HG03196 (cell line): ENCODE measurements at regions not wholly inside any gene's neighbourhood (a gene's known extent, or its start where the extent isn't known, plus 50 kb on each side); places are given as distances from the start of the nearest gene placed in this dataset.
"Not testable (repeated sequence)": the region's sequence is repeated elsewhere in the genome, so short reads cannot be mapped to it uniquely, and the experiment has no call there.

Experiments
- ATAC-seq: cut with Tn5 transposase; IDR thresholded peaks from one replicate; pipeline ENCODE4 v1.9.1; 2021; ENCODE audit not compliant: unreplicated experiment

DNA sequence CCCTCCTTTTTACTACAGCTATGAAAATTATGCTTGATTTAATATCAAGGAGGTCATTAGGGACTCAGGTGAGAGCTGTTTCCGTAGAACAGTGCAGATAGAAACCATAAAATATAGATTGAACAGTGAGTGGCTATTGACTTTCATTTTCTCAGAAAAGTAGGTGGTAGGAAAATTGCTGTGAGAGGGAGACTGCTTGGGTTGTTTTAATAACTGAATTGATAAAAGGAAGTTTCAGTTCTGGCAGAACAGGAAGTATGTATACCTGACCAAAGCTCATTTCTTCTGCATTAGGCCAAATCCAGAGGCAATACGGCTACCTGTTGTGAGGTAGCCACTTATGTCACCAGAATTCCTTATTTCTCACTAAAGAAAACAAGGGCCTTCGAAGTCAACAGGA is 761.7 kb upstream of the ARRDC3 start:
- ATAC-seq, result no peak

DNA sequence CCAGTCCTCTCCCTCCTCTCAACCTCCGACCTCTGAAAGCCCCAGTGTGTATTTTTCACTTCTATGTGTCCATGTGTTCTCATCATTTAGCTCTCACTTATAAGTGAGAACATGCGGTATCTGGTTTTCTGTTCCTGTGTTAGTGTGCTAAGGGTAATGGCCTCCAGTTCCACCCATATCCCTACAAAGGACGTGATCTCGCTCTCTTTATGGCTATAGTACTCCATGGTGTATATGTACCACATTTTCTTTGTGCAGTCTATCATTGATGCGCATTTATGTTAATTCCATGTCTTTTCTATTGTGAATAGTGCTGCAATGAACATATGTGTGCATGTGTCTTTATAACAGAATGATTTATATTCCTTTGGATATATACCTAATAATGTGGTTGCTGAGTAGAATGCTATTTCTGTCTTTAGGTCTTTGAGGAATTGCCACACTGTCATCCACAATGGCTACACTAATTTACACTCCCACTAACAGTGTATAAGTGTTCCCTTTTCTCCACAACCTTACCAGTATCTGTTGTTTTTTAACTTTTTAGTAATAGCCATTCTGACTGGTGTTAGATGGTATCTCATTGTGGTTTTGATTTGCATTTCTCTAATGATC is 749.3 kb upstream of the ARRDC3 start:
- not testable (repeated sequence) for ATAC-seq

DNA sequence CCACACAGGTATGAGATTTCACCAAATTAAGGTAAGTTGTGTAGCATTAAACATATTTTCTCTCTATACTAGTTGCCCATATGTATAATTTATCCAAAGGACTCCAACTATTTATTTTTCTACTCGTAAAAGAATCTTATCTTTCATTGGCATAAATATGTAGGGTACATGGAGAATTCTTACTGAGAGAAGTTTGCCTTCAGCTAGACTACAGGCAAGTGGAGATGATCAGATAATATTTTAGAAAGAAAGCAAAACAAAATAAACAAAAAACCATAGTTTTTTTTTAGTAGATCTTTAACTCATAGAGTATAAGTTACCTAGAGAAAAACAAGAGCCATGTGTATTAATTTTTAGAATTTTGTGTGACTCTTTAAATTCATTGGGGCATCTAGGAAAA is 743.1 kb upstream of the ARRDC3 start:
- no peak for ATAC-seq

DNA sequence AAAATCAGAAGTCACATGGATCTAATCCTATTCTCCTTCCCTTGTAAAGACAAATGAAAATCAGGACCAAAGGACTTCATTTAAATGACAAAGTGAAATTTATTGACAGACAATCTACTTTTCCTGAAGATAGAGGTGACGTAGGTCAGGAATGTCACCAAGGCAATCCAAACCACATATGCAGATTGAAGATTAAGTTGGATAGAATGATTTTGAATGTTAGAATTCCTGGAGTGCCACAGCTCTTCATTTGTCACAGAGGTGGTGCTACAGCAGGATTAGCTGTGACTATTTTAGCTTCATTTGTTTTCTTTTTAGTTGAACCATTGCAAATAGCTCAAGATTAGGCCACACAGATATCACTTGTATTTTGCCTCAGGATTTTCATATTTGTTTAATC is 736.0 kb upstream of the ARRDC3 start:
- no peak for ATAC-seq

DNA sequence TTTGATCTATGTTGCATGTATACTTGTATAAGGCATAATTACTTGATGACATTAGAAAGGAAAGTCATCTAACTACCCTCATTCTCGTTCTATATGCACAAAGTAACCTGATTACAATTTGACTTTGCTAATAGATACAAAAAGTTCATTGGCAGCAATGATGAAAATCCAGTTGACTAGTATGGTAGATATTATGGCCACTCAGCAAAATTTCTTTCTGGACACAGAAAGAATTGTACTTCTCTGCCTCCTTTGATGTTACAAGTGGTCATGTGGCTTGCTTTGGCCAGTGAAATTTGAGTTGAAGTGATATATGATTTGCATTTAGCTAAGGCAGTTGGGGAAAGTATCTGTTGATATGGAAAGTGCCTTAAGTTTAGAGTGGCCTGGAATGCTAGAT is 723.7 kb upstream of the ARRDC3 start:
- no peak for ATAC-seq

DNA sequence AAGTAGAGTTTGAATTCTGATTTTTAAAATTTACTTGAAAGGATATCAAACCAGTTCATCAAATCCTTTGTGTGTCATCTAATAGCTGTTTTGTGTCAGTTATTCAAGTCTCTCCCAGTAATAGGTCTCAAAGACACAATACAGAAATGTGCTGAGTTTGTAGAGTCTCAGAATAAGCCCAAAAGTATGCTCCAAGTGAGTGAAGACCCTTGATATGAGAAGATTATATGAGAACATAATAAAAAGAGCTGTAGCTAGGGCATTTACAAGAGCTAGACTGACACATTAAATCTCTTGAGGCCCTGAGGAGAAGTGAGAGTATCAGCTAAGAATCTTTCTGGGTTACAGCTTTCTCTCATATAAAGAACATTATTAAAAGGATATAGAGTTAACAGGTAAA is 721.0 kb upstream of the ARRDC3 start:
- no peak for ATAC-seq

DNA sequence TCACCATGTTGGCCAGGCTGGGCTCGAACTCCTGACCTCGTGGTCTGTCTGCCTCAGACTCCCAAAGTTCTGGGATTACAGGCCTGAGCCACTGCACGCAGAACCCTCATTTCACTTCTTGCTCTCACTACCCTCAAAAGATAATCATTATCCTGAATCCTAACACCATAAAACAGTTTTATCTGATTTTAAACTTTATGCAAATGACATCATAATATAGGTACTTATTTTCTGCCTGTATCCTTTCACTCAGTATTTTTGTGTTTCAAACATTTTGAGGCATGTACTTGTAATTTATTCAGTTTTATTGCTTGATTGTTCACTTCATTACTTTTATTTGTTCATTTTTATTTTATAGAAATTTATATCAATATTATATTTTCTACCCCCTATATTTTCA is 719.2 kb upstream of the ARRDC3 start:
- no peak for ATAC-seq

DNA sequence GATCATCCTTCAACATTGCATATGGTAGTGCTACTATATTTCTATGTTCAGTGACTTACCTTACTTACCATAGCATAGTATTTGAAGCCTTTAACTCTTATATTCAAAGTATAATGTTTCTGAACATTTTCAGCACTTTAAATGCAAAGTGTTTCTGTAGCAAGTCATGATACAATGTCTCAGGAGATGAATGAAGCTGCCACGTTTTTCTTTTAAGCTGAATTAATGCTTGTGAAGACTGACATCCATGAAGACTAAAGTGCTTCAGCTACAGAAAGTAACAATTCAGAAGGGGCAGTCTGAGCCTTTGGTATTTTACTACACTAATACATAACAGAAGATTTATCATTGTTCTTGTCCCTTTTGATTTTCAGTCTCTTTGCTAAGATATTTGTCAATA is 709.1 kb upstream of the ARRDC3 start:
- ATAC-seq, result no peak

DNA sequence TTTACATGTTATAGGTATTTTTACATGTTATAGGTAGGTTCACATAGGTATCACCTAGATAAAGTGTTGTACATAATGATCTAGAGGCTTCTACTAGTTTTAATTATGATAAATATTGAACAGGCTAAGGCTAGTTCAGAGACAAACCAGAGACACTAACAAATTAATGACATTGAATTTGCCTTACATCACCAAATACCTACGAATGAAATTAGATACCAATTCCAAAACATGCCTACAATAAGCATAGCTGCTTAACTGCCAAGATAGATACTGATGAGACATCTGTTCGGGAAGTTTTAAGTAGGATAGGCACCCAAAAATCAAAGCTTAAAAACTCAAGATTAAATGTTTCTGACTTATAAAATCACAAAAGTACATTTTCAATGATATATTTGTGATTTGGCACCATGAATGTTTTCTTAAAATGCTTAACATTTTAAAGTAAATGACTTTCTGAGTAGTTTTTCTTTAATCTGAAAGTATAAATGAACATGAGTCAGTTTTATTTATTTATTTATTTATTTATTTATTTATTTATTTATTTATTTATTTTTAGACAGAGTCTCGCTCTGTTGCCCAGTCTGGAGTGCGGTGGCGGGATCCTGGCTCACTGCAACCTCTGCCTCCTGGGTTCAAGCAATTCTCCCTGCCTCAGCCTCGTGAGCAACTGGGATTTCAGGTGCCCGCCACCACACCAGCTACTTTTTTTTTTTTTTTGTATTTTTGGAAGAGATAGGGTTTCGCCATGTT is 703.1 kb upstream of the ARRDC3 start:
- no peak for ATAC-seq

DNA sequence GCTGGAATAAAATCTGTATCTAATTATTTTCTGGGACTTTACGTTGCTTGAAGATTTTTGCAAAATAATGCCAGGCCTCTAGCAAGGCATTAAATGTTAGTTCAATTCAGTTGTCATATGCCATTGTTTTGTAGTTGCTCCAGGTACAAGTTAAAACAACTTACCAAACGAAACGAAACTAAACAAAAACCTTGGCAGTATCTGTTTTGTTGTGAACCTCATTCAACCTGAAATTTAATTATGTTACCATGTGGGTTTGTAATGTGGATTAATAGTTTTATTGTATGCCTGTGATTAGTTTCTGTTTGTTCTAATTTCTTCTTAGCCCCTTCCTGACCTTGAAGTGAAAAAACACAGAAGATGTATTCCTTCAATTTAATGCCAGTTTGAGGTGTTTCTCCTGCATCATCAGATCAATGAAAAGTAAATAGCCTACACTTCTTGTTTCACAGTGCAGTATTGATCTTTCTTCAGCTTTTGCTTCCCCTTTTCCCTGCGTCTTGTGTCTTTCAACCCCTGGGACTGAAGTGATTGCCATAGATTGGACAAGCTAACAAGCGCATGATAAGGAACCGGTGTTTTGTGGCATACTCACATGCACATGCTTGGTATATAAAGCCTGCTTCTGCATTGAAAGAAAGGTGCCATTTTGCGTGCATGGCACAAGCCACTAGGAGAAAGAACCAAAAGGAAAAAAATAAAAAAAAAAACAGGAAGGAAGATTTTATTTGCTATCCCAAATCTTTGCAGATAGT is 699.0 kb upstream of the ARRDC3 start:
- ATAC-seq, result no peak

DNA sequence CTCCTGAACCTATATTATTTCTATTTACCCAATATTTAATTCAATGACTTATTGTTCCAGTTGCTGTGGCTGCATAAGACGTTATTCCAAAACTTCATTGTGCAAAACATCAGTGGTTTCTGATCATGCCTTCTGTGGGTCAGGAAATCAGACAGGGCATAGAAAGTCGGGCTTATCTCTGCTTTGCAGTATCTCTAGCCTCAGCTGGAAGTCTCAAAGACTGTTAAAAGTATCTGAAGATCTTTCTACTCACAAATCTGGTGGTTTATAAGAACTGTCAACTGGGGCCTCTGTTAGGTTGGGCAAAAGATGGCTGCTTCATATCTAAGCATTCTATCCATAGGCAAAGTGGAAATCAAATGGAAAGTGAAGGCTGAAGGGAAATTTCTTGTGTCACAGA is 687.7 kb upstream of the ARRDC3 start:
- no peak for ATAC-seq

DNA sequence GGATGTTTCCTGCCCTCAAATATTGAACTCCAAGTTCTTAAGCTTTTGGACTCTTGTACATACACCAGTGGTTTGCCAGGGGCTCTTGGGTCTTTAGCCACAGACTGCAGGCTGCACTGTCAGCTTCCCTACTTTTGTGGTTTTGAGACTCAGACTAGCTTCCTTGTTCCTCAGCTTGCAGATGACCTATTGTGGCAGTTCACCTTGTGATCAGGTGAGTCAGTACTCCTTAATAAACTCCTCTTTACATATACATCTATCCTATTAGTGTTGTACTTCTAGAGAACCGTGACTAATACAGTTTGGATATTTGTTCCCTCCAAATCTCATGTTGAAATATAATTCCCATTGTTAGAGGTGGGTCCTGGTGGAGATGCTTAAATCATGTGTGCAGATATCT is 681.9 kb upstream of the ARRDC3 start:
- ATAC-seq, result no peak

DNA sequence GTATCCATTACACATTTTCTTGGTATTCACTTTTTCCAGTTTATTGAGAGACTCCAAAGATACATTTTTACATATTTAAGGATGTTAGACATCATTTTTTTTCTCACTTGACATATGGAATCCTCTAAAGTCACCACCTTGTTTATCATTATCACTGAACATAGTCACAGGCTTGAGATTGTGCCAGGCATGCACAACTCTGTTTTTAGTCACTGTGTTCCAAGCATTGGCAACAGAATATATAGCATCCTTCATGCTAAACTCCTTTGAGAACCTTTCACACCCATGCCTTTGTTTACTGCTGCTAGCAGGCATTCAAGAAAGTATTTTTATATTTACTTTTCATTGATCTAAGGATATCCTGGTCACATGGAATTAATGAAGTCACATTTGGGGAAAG is 668.6 kb upstream of the ARRDC3 start:
- no peak for ATAC-seq

DNA sequence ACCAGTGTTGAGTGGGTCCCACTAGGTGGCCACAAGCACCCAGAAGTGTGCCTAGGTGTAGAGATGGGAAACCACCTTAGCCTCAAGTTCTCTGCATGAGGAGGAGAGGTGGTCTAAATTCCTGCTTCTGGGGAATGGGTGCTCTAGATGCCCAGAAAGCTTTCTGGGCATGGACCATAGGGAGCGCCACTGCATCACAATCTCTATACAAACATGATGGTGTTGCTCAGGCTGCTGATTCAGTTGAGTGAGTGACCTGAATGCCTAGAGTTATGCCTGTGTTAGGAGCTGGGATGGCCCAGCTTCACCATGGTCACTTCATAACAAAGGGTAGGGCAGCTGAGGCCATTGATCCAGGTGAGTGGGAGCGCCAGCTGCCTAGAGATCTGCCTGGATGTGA is 667.9 kb upstream of the ARRDC3 start:
- no peak for ATAC-seq

DNA sequence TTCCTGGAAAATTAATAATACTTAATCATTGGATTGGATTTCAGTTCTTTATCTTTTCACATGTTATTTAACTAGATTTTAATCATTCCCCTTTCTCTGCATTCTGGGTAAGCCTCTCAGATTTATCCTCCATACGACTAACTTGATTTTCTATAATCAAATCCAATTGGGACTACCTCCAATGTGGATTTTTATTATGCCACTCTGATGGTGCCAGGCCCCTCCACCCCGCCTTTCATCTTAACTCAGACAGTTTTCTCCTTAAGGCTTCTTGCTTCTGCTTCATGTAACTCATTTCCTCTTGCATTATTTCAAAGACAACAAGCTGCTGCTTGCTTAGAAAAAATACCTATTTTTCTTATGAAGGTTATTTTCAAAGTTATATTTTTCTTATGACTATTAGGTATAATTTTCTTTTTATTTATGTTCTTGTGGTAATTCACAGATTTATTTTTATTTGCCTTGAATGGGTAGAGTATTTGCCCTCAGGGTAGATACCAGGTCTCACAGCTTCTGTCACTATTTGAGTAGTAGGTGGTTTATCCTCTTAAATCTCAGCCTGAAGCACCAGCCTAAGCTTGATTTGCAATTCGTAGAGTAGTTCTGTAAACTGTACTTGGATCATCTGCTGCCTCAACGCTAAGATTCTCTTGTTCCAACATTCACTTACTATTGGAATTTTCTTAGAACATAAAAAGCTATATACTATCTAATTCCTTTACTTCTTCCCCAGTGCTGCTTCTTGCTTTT is 659.0 kb upstream of the ARRDC3 start:
- ATAC-seq, result no peak

DNA sequence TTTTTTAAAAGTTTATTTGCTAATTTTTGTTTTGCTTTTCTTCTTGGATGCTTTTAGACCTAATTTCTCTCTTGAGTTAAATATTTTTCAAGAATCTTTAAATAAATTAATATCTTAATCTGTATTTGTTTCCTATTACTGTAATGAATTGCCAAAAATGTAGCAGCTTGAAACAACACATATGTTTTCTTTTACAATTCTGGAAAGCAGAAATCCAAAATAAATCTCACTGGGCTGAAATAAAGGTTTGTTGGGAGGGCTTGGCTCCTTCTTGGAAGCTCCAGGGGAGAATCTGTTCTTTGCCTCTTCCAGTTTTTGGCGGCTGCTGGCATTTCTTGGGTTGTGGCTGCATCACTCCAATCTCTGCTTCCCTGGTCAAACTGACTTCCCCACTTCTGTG is 658.1 kb upstream of the ARRDC3 start:
- no peak for ATAC-seq

DNA sequence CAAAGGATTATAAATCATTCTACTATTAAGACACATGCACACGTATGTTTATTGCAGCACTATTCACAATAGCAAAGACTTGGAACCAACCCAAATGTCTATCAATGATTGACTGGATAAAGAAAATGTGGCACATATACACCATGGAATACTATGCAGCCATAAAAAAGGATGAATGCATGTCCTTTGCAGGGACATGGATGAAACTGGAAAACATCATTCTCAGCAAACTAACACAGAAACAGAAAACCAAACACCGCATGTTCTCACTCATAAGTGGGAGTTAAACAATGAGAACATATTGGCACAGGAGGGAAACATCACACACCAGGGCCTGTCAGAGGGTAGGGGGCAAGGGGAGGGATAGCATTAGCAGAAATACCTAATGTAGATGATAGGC is 646.7 kb upstream of the ARRDC3 start:
- ATAC-seq, result not testable (repeated sequence)

DNA sequence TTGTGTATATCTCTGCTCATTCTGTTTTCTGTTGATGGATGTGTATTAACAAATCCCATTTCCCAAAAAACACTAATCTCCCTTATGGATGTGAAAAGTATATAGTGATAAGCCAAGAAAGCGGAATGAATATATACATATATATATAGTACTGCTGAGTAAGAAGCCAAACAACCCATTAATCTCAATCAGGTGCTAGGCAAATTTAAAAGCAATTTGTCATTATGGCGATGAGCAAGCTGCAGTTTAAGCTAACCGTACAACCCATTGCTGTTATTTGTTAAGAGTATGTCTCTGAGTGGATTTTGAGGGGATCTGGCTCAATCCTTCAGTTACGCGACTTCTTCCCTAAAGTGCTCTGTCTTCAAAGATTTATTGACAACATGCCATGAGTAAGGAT is 640.4 kb upstream of the ARRDC3 start:
- no peak for ATAC-seq

DNA sequence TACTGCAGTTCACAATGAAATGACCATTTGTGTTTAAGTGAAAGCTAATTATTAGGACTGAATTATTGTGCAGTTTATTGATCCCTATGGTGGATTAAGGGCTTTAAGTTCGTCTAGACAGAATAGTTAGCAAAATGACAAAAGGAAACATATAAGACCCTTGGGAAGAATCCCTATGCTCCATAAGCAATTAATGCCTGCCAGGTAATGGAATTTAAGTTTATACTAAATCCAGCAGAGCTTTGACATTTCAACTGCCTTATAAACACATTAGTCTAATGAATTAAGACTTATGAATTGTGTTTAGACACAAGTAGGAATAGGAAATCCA is 640.0 kb upstream of the ARRDC3 start:
- ATAC-seq, result no peak

DNA sequence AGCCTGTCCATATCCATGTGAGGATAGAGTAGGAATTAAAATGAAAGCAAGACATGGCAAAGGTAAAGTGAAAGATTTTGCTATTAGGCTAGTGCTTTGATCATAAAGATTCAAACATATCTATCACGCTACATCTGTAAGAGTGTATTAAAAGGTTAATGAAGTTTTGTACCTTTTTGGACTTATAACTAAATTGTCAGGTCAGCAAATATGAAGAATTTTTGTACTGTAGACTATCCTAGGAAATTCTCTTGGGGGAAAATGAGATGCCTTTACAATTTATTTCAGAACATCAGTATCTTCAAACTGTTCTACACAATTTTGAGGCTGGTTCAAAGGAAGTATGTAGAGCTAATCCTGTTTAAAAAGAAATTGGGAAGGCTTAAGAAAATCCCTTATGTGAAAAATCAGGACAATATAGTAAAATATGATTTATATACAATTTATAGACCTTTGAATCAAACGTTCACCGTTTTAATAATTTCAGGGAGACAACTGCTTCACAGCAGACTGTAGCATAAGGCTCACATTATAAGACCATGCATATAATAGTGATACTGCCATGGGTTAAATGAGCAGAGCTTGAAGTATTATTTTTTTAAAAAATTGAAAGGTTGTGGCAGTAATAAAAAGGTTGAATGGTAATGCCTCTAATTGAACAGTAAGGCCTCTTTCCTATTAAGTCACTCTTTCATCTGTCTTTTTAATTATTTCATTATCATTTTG is 639.5 kb upstream of the ARRDC3 start:
- ATAC-seq, result no peak

DNA sequence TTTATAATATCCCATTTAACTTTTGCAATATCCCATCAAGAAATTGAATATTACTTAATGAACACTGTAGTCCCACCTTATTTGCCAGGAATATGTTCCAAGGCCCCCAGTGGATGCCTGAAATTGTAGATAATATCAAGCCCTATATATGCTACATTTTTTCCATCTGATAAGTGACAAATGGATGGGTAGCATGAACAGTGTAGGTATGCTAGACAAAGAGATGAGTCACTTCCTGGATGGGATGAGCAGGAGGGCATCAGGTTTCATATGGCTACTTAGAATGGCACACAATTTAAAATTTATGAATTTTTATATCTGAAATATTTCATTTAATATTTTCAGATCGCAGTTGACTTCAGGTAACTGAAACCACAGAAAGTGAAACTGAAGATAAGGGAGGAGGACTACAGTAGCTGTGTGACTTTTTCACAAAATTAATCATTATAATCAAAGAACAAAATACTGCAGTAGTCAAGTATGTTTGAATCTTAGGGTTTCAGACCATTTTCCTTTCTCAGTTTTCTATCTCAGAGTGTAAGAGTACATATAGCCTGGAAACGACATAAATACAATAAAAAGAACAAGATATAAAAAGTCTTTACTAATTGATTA is 636.4 kb upstream of the ARRDC3 start:
- ATAC-seq, result no peak
